Mucosa of descending colon (tissue), 3 donors: ENCODE measurements at regions not wholly inside any gene's neighbourhood (a gene's known extent, or its start where the extent isn't known, plus 50 kb on each side); places are given as distances from the start of the nearest gene placed in this dataset.

Experiments used
- ATAC-seq: fragments of 200-7000 bp; cut with Tn5 transposase; one replicate; pipeline ENCODE4 v1.9.1; 2020; ENCODE audit warnings: mild to moderate bottlenecking, moderate library complexity
- DNase-seq, 3 donors: peaks; one replicate each; pipeline ENCODE4 v3.0.0-alpha.2; 2020
- H3K36me3 ChIP-seq: fragments of 200-600 bp; one replicate; pipeline ENCODE4 v1.8.0; 2021; ENCODE audit warnings: low read depth, mild to moderate bottlenecking
- H3K4me1 ChIP-seq: fragments of 200-600 bp; one replicate; pipeline ENCODE4 v1.8.0; 2021; ENCODE audit warnings: low read depth, mild to moderate bottlenecking
- H3K4me3 ChIP-seq: fragments of 200-600 bp; one replicate; pipeline ENCODE4 v1.8.0; 2021; ENCODE audit warnings: mild to moderate bottlenecking
- H3K9me3 ChIP-seq: fragments of 200-600 bp; one replicate; pipeline ENCODE4 v1.8.0; 2021; ENCODE audit warnings: mild to moderate bottlenecking
- intact Hi-C, 2 donors: fragments of 100-400 bp; cut with DNase I in 1 of 2; cut with micrococcal nuclease in 1 of 2; formaldehyde crosslinking; loops; one replicate each; pipeline versions ENCODE4 v1.11.0 to v1.11.1; 2022; cut with DNase I, micrococcal nuclease
- TF ChIP-seq, protein P1 (sequence below): fragments of 200-600 bp; IDR thresholded peaks from one replicate; pipeline ENCODE4 v1.8.0; 2022; ENCODE audit warnings: antibody characterized with exemption, mild to moderate bottlenecking
- donor health status: DM: no; HTN: no; CAD: no; lungs with moderate emphysema.
- donor health status: DM: no; HTN: no; CAD: no.
- donor health status: DM: no; HTN: yes; CAD: no.

DNA sequence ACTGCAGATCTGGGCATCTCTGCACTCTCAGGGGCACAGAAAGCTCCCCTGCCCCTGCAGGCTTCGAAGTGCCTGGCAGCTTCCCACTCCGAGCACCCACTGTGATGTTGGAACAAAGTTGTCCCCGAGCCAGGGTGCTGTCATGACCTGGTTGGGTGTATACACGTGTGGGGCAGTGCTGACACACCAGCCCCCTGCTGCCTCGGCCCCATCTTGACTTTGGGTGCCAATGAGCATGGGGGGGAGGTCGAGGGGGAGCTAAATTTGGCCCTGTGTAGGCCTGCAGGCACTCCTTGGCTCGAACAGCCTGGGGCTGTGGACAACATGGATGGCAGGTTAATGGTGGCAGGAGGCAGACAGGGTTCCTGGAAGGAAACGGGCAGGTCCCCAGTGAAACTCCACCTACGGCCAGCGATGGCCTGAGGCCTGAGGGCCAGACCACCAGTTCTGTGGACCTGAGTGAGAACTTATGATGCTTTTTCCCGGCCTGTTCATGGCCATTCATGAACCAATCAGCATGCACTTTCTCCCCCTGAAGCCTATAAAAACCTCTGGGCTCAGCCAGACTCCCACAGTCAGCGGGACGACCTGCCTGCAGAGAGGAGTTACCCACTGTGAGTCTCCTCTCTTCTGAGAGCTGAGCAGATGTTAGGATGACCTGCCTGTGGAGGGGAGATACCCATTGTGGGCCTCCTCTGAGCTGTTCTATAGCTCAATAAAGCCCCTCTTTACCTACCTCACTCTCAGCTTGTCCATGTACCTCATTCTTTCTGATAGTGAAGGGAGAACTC, 1029.1 kb upstream of the GBE1 start:
- Histone ChIP-seq H3K9me3 (peaks cover 23% of the 10 kb centered on the region), H3K36me3 (no peaks in the 10 kb centered on the region), H3K4me1 (no peaks in the 10 kb centered on the region), H3K4me3 (no peak overlapping the region)
- TF ChIP-seq, protein P1, sequence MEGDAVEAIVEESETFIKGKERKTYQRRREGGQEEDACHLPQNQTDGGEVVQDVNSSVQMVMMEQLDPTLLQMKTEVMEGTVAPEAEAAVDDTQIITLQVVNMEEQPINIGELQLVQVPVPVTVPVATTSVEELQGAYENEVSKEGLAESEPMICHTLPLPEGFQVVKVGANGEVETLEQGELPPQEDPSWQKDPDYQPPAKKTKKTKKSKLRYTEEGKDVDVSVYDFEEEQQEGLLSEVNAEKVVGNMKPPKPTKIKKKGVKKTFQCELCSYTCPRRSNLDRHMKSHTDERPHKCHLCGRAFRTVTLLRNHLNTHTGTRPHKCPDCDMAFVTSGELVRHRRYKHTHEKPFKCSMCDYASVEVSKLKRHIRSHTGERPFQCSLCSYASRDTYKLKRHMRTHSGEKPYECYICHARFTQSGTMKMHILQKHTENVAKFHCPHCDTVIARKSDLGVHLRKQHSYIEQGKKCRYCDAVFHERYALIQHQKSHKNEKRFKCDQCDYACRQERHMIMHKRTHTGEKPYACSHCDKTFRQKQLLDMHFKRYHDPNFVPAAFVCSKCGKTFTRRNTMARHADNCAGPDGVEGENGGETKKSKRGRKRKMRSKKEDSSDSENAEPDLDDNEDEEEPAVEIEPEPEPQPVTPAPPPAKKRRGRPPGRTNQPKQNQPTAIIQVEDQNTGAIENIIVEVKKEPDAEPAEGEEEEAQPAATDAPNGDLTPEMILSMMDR: no peak
- intact Hi-C loops: no loop called here
- DNase-seq (no peak), ATAC-seq (no peak)

DNA sequence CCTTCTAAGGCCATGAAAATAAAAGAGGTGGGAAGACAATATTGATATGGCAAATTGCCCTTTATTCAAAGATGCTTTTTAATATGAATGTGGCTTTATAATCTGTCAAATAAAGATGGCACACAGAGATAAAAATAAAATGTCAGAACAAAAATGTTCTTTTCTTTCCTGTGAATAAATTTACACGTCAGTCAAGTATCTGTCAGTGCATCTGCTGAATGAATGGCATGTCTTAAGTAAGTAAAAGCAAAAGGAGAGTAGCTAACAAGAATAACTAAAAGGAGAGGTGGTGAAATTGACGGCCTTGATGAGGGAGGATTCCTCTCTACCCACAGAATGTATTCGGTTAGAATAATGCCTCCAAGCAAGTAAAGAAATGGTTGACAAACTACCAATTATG, 1021.7 kb upstream of the GBE1 start:
- no peak for ATAC-seq

DNA sequence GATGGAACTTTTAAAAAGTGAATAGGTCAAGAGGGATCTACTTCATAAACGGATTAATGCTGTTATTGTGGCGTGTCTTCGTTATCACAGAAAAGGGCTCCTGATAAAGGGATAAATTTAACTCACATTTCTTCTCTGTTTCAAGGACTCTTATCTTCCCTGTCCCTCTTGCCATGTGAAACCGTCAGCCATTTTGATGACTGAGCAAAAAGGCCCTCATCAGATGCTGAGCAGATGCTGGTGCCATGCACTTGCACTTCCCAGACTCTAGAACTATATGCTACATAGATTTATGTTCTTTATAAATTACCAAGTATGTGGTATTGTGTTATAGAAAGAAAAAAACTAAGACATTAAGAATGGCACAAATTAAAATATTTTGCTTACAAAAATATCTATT, 1011.8 kb upstream of the GBE1 start:
- no peak for ATAC-seq
- Histone ChIP-seq H3K4me1 (no peaks in the 10 kb centered on the region), H3K4me3 (no peak overlapping the region), H3K9me3 (peaks cover 41% of the 10 kb centered on the region), H3K36me3 (no peaks in the 10 kb centered on the region)
- intact Hi-C loops: no loop called here
- DNase-seq: no peak
- TF ChIP-seq, protein P1: no peak

More for the DNA sequence above, 1021.7 kb upstream of the GBE1 start:
- intact Hi-C loops: no loop called here
- TF ChIP-seq, protein P1: no peak
- H3K36me3 ChIP-seq: no peaks in the 10 kb centered on the region
- no peak for DNase-seq
- H3K9me3 ChIP-seq: peaks cover 13% of the 10 kb centered on the region
- no peaks in the 10 kb centered on the region for H3K4me1 ChIP-seq
- H3K4me3 ChIP-seq: no peak overlapping the region

DNA sequence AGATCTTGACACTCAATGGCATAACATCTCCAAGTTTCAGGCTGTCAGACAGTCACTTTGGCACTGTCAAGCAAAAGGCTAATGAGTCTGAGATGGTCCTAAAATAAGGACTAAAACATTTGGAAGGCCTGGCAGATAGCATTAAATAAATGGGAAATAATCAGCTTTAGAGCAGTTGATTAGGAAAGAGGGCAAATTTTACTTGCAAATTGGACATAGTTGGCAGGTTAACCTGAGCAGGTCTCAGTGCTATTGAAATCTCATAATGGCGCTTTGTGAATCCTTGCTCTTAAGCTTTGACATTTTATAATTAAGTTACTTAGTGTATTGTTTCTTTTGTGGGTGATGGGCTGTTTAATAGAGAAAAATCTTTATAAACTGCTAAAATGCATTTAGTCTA, 1003.1 kb upstream of the GBE1 start:
- ATAC-seq: no peak
- TF ChIP-seq, protein P1: no peak
- H3K36me3 ChIP-seq: no peaks in the 10 kb centered on the region
- peaks cover 26% of the 10 kb centered on the region for H3K9me3 ChIP-seq
- DNase-seq: no peak
- H3K4me3 ChIP-seq: no peak overlapping the region
- no peaks in the 10 kb centered on the region for H3K4me1 ChIP-seq
- intact Hi-C loops: no loop called here

DNA sequence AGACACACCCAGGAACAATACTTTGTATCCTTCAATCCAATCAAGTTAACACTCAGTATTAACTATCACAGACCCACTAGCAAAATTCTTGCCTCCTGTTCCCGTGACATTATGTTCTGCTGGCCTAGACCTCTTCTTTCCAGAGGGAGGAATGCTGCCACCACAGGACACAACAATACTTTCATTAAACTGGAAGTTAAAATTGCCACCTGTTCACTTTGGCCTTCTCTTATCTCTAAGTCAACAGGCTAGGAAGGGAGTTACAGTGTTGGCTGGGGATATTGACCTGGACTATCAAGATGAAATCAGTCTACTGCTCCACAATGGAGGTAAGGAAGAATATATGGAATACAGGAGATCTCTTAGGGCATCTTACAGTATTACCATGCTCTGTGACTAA, 1000.4 kb upstream of the GBE1 start:
- DNase-seq (no peak), ATAC-seq (no peak)
- intact Hi-C loops: no loop called here
- Histone ChIP-seq H3K4me3 (no peak overlapping the region), H3K4me1 (no peaks in the 10 kb centered on the region), H3K36me3 (no peaks in the 10 kb centered on the region), H3K9me3 (peaks cover 23% of the 10 kb centered on the region)
- TF ChIP-seq, protein P1: no peak
